ENCODE measurements at regions not wholly inside any gene's neighbourhood (a gene's known extent, or its start where the extent isn't known, plus 50 kb on each side); places are given as distances from the start of the nearest gene placed in this dataset.

DNA sequence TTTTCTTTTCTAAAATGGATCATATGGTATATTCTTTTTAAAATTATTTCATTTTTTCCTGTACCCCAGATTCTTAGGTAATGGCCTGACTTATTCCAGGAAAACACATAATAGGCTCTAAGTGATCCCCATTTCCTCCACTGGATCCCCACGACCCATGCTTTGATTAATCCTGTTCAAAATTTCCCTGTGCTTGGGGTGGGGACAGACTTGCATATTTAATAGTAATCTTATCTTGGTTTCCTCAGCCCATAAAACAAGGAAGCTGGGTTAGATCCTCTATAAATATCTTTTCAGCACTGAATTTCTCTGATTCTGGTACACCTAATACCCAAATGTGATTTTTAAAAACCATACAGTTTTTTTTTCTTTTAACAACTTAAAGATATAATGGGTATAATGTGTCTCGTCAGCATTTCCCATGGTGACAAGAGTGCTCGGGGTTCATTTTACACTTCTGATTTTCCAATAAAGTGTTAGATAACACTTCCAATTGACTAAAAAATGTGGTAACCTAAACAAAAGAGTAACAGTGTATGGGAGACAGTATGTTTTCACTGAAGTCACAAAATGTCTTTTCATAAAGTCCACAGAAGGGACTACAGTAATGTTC, 693.5 kb upstream of the TENM3 start:
- TF ChIP-seq, protein P1, sequence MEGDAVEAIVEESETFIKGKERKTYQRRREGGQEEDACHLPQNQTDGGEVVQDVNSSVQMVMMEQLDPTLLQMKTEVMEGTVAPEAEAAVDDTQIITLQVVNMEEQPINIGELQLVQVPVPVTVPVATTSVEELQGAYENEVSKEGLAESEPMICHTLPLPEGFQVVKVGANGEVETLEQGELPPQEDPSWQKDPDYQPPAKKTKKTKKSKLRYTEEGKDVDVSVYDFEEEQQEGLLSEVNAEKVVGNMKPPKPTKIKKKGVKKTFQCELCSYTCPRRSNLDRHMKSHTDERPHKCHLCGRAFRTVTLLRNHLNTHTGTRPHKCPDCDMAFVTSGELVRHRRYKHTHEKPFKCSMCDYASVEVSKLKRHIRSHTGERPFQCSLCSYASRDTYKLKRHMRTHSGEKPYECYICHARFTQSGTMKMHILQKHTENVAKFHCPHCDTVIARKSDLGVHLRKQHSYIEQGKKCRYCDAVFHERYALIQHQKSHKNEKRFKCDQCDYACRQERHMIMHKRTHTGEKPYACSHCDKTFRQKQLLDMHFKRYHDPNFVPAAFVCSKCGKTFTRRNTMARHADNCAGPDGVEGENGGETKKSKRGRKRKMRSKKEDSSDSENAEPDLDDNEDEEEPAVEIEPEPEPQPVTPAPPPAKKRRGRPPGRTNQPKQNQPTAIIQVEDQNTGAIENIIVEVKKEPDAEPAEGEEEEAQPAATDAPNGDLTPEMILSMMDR (IDR thresholded peaks at IDR 0.05): no peak
- TF ChIP-seq POLR2A (IDR thresholded peaks at IDR 0.05): no peak

All from heart left ventricle (tissue), 13 donors.